Thyroid gland (tissue), 4 donors: ENCODE measurements at regions not wholly inside any gene's neighbourhood (a gene's known extent, or its start where the extent isn't known, plus 50 kb on each side); places are given as distances from the start of the nearest gene placed in this dataset.

Source experiments
- DNase-seq, 2 donors: peaks; one replicate each; pipeline ENCODE4 v3.0.0-alpha.2; 2019
- H3K27ac ChIP-seq, 3 donors: fragments of 200-600 bp; sonication (generic); 1 replicate in 2 of 3; 2 replicates in 1 of 3; pipeline ENCODE4 v1.5.1; 2016 to 2019; ENCODE audit warnings: mild to moderate bottlenecking in 1 of 3, moderate library complexity in 1 of 3
- H3K27me3 ChIP-seq: fragments of 200-600 bp; sonication (generic); one replicate; pipeline ENCODE4 v1.5.1; 2019
- H3K36me3 ChIP-seq, 2 donors: fragments of 200-600 bp; sonication (generic); one replicate each; pipeline ENCODE4 v1.5.1; 2016 to 2019
- H3K4me1 ChIP-seq, 2 donors: fragments of 200-600 bp; sonication (generic); one replicate each; pipeline ENCODE4 v1.5.1; 2017 to 2019
- H3K4me3 ChIP-seq, 3 donors: fragments of 200-600 bp; sonication (generic); replicated peaks in 1 of 3; 1 replicate in 2 of 3; 2 replicates in 1 of 3; pipeline ENCODE4 v1.5.1; 2016; ENCODE audit warnings: mild to moderate bottlenecking in 1 of 3
- H3K9me3 ChIP-seq: fragments of 200-600 bp; sonication (generic); one replicate; pipeline ENCODE4 v1.5.1; 2017
- CTCF ChIP-seq, 6 experiments: fragments of 200-600 bp in 3 of 6; fragments of 450-650 bp in 3 of 6; sonication (generic) in 3 of 6; IDR thresholded peaks; one replicate each; pipeline ENCODE4 v1.5.1; 2016 to 2019; ENCODE audit warnings: antibody characterized with exemption in 6 of 6, mild to moderate bottlenecking in 2 of 6, inconsistent platforms in 1 of 6, moderate library complexity in 1 of 6
- POLR2A ChIP-seq, 2 donors: fragments of 450-650 bp; IDR thresholded peaks; one replicate each; pipeline ENCODE4 v1.6.1; 2017; ENCODE audit warnings: antibody characterized with exemption in 2 of 2, mild to moderate bottlenecking in 2 of 2, moderate library complexity in 1 of 2
- WGBS, 2 donors: methylation state at CpG; one replicate each; pipeline ENCODE4 v1.1.5; 2017; 5-methylcytosine and 5-hydroxymethylcytosine counted together
- intact Hi-C: fragments of 100-400 bp; cut with DNase I; formaldehyde crosslinking; loops from one replicate; pipeline ENCODE4 v1.15.1; 2023

- no peaks in the 10 kb centered on the region for H3K4me1 ChIP-seq
- no peaks in the 10 kb centered on the region for H3K36me3 ChIP-seq
- no peaks in the 10 kb centered on the region for H3K9me3 ChIP-seq
- intact Hi-C loops: no loop called here
- no peak overlapping the region for H3K4me3 ChIP-seq
- H3K27me3 ChIP-seq: no peaks in the 10 kb centered on the region
- DNase-seq: no peak
- TF ChIP-seq POLR2A (IDR thresholded peaks at IDR 0.05): no peak
- TF ChIP-seq CTCF (IDR thresholded peaks at IDR 0.05): no peak
- 79 to 82% methylated on average over 19 of the region's 19 CpGs for WGBS, 2 donors
- H3K27ac ChIP-seq: no peak overlapping the region
These were observed 227.6 kb upstream of the IRX4 start for GRCh38 chr5:2110137-2110933.

- intact Hi-C loops: no loop called here
- no peak overlapping the region for H3K27ac ChIP-seq
- H3K27me3 ChIP-seq: no peaks in the 10 kb centered on the region
- H3K36me3 ChIP-seq: no peaks in the 10 kb centered on the region
- 60 to 62% methylated on average over 5 of the region's 5 CpGs for WGBS, 2 donors
- no peak overlapping the region for H3K4me3 ChIP-seq
- TF ChIP-seq POLR2A (IDR thresholded peaks at IDR 0.05): no peak
- no peak for TF ChIP-seq CTCF (IDR thresholded peaks at IDR 0.05)
- DNase-seq: no peak
- no peaks in the 10 kb centered on the region for H3K9me3 ChIP-seq
- H3K4me1 ChIP-seq: no peaks in the 10 kb centered on the region
These were observed 226.8 kb upstream of the IRX4 start for GRCh38 chr5:2109566-2109965.

DNA sequence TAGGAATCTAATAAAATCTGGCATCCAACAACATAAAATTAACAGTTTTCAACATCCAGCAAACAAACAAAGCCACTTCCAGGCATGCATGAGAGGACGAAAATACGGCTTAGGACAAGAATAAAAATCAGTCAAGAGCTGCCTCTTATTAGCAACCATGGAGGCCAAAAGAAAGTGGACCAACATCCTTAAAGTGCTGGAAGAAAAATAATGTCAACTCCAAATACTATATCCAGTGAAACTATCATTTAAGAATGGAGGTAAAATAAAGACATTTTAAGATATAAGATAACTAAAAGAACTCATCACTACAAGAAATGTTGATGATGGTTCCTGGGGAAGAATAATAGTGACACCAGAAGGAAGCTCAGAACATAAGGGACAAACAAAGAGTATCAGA is 224.0 kb upstream of the IRX4 start:
- H3K27ac ChIP-seq: no peak overlapping the region
- WGBS, 2 donors: 83 to 90% methylated on average over 2 of the region's 2 CpGs
- no peaks in the 10 kb centered on the region for H3K27me3 ChIP-seq
- TF ChIP-seq POLR2A (IDR thresholded peaks at IDR 0.05) (no peak), CTCF (IDR thresholded peaks at IDR 0.05) (no peak)
- intact Hi-C loops: no loop called here
- no peak overlapping the region for H3K4me3 ChIP-seq
- no peaks in the 10 kb centered on the region for H3K9me3 ChIP-seq
- DNase-seq: no peak
- no peaks in the 10 kb centered on the region for H3K4me1 ChIP-seq
- no peaks in the 10 kb centered on the region for H3K36me3 ChIP-seq

DNA sequence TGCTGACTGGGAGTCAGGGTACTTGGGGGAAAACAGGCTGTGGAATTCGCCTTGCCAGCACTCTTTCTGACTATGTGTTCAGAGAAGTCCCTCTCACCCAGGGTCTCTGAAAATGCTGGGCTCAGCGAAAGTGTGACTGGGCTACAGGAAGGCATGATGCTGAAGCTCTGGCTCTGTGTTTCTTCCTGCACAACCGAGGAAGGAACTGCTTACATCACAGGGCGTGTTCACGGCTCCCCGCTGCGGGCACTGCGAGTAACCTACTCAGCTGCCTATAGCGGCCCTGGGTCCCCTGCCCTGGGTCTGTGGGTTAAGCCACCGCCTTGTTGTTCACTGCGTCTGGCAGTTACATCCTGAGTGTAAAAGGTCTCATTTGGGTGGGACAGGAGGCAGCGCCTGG is 222.4 kb upstream of the IRX4 start:
- intact Hi-C loops: no loop called here
- WGBS, 2 donors: 51 to 84% methylated on average over 5 of the region's 12 CpGs

More for the DNA sequence above, 222.4 kb upstream of the IRX4 start:
- Histone ChIP-seq H3K36me3 (no peaks in the 10 kb centered on the region), H3K9me3 (no peaks in the 10 kb centered on the region), H3K27me3 (no peaks in the 10 kb centered on the region), H3K27ac (no peak overlapping the region), H3K4me1 (no peaks in the 10 kb centered on the region), H3K4me3 (no peak overlapping the region)
- DNase-seq: no peak
- no peak for TF ChIP-seq CTCF (IDR thresholded peaks at IDR 0.05)
- no peak for TF ChIP-seq POLR2A (IDR thresholded peaks at IDR 0.05)
